NCI-H748 (cell line): ENCODE measurements at regions not wholly inside any gene's neighbourhood (a gene's known extent, or its start where the extent isn't known, plus 50 kb on each side); places are given as distances from the start of the nearest gene placed in this dataset.
"Not testable (repeated sequence)": the region's sequence is repeated elsewhere in the genome, so short reads cannot be mapped to it uniquely, and the experiment has no call there.

Source experiments
- DNase-seq: peaks from one replicate; lab custom pipeline; 2025; ENCODE audit not compliant: unreplicated experiment; lab: John Stamatoyannopoulos, UW

- peak; percentile 8 for DNase-seq
Observed at GRCh38 chr7:87287738-87288341, 57.6 kb upstream of the CROT start.

- not testable (repeated sequence) for DNase-seq
Observed at GRCh38 chr7:87288742-87289141, 56.7 kb upstream of the CROT start.

DNA sequence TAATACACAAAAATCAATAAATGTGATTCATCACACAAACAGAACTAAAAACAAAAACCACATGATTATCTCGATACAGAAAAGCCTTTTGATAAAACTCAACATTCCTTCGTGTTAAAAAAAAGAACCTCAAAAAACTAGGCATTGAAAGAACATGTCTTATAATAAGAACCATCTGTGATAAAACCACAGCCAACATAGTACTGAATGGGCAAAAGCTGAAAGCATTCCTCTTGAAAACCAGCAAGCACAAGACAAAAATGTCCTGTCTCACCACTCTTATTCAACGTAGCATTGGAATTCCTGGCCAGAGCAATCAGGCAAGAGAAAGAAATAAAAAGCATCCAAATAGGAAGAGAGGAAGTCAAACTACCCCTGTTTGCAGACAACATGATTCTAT is 49.9 kb upstream of the CROT start:
- DNase-seq = not testable (repeated sequence)
